SK-N-MC (cell line): ENCODE measurements at regions not wholly inside any gene's neighbourhood (a gene's known extent, or its start where the extent isn't known, plus 50 kb on each side); places are given as distances from the start of the nearest gene placed in this dataset.

Experiments used
- DNase-seq: peaks from one replicate; pipeline ENCODE4 v3.0.0-alpha.2; 2011; ENCODE audit warnings: low read depth, low spot score
- H3K27ac ChIP-seq: fragments of 200-600 bp; sonication (generic); 2 replicates; pipeline ENCODE4 v1.5.1; 2016; ENCODE audit warnings: mixed run types
- H3K36me3 ChIP-seq: fragments of 200-600 bp; sonication (generic); 2 replicates; pipeline ENCODE4 v1.6.1; 2017; ENCODE audit warnings: antibody characterized with exemption, low read length, mixed read lengths; ENCODE audit not compliant: insufficient read depth
- H3K4me3 ChIP-seq: fragments of 200-600 bp; sonication (generic); 2 replicates; pipeline ENCODE4 v1.5.1; 2016
- H3K9ac ChIP-seq: fragments of 200-600 bp; sonication (generic); 2 replicates; pipeline ENCODE4 v1.8.0; 2017; ENCODE audit warnings: mixed run types, mixed read lengths; ENCODE audit not compliant: insufficient read length
- H3K9me3 ChIP-seq: fragments of 200-600 bp; sonication (generic); 2 replicates; pipeline ENCODE4 v1.6.1; 2017; ENCODE audit warnings: low read depth, mild to moderate bottlenecking, antibody characterized with exemption, low read length, moderate library complexity, mixed read lengths
- EZH2 ChIP-seq: fragments of 200-600 bp; sonication (generic); IDR thresholded peaks from one replicate; pipeline ENCODE4 v1.6.1; 2017; ENCODE audit warnings: antibody characterized with exemption
- FOXP2 ChIP-seq: optimal IDR thresholded peaks from 2 replicates; pipeline ENCODE3; 2011; ENCODE audit warnings: mild to moderate bottlenecking, moderate library complexity; ENCODE audit not compliant: insufficient read depth; ENCODE audit errors: extremely low read length, control extremely low read depth
- POLR2AphosphoS5 ChIP-seq: IDR thresholded peaks from 2 replicates; pipeline ENCODE4 v1.6.1; 2012; ENCODE audit warnings: mild to moderate bottlenecking, low read depth, low read length, borderline replicate concordance

DNA sequence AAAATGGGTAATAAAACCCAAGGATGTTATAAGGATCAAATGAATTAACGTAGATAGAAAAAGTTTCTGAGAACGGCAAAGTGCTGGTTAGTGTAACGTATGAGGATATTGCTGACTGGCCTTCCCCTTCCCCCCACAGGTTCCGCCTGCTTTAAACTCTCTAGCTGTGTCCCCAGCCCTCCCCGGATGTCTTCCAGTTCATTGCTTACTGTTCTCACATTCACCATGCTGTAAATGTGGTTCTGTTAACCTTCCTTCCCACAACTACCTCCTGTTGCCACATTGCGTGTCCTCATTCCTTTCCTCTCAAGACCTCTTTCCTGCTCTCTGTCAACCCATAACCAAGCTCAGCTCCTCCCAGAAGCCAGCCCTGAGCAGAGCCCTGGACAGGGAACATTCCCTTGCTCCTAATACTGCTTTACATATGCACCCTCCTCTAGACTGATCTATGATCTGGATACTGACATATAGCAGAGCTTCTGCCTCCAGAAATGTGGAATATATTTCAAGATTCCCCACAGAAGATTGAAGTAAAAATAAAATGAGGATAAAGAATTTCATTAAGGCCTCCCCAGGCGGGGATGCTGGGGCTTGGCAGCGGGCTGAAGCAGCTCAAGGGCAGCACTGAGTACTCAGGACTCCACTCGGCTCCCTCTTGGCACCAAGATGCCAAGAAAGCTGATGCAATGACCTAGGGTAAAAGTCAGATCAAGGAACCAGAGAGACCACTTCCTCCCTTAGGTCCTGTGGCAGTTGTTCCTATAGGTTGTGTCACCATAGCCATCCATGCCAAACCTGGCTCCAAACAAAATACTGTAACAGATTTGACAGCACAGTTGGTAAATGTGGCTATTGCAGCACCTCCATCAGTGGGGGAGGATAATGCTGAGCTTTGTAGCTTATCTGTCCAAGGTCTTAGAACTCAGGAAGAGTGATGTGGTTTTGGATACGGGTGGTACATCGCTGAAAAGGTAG lies 136.4 kb upstream of the PIK3C3 start:
- H3K9me3 ChIP-seq, result no peaks in the 10 kb centered on the region
- H3K9ac ChIP-seq, result no peak overlapping the region
- no peak for DNase-seq
- no peak for TF ChIP-seq POLR2AphosphoS5
- TF ChIP-seq EZH2, result no peak
- TF ChIP-seq FOXP2, result no peak
- no peak overlapping the region for H3K4me3 ChIP-seq
- H3K36me3 ChIP-seq, result no peaks in the 10 kb centered on the region
- no peak overlapping the region for H3K27ac ChIP-seq

DNA sequence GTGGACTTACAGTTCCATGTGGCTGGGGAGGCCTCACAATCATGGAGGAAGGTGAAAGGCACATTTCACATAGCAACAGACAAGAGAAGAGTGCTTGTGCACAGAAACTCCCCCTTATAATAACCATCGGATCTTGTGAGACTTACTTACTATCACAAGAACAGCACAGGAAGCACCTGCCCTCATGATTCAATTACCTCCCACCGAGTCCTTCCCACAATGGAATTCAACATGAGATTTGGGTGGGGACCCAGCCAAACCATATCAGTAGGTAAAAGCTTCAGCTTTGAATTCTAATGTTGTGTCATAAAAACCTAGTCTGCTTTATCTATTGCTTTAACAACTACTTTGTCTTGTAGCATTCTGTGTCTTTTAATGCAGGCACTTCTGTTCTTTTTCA lies 140.4 kb upstream of the PIK3C3 start:
- TF ChIP-seq EZH2 (no peak), FOXP2 (no peak), POLR2AphosphoS5 (no peak)
- H3K9ac ChIP-seq, result no peak overlapping the region

DNA sequence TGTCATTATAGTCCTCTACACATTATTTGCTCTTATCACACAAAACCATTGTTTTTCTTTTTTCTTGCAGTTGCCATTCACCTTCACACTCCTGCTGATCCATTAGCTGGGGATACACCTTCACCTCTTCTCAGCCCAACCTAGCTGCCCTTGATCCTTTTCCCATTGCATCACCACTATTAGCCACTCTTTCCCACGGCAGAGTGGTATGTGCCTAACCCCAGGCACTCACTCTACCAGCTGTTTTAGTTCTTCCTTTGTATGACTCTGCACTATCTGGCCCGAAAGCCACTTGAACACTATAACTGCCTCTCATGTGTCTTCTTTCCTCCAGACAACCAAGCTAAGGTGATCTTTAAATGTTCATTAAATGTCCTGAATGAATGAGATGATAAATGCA lies 145.4 kb upstream of the PIK3C3 start:
- no peak for DNase-seq
- no peaks in the 10 kb centered on the region for H3K9me3 ChIP-seq
- TF ChIP-seq FOXP2 (no peak), EZH2 (no peak), POLR2AphosphoS5 (no peak)
- no peaks in the 10 kb centered on the region for H3K36me3 ChIP-seq
- no peak overlapping the region for H3K4me3 ChIP-seq
- no peak overlapping the region for H3K27ac ChIP-seq
- H3K9ac ChIP-seq, result no peak overlapping the region

More for the DNA sequence above, 140.4 kb upstream of the PIK3C3 start:
- H3K27ac ChIP-seq, result no peak overlapping the region
- H3K36me3 ChIP-seq, result no peaks in the 10 kb centered on the region
- H3K9me3 ChIP-seq, result no peaks in the 10 kb centered on the region
- H3K4me3 ChIP-seq, result no peak overlapping the region
- DNase-seq, result no peak

DNA sequence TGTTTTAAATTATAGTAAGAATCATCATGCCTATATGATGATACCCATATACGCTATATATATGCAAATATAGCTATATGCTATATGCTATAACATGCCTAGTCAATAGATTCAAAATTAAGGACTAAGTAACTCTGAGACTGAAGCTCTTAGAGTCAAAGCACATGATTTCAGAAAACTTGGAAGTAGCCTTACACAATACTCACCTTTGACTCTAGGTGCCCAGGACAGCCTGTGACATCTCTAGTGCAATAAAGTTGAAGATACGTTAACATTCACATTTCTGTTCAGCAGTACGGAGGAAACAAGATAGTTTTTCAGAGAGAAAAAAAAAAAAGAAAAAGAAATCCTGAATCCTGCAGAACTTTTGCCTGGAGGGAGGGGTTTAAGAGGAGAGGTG lies 149.7 kb upstream of the PIK3C3 start:
- H3K9ac ChIP-seq, result no peak overlapping the region
- TF ChIP-seq POLR2AphosphoS5 (no peak), FOXP2 (no peak), EZH2 (no peak)
- DNase-seq, result no peak
- no peaks in the 10 kb centered on the region for H3K36me3 ChIP-seq
- no peak overlapping the region for H3K4me3 ChIP-seq
- no peaks in the 10 kb centered on the region for H3K9me3 ChIP-seq
- H3K27ac ChIP-seq, result no peak overlapping the region

- no peak overlapping the region for H3K4me3 ChIP-seq
- no peak for DNase-seq
- H3K36me3 ChIP-seq, result no peaks in the 10 kb centered on the region
- H3K9ac ChIP-seq, result no peak overlapping the region
- no peak overlapping the region for H3K27ac ChIP-seq
- no peaks in the 10 kb centered on the region for H3K9me3 ChIP-seq
- TF ChIP-seq FOXP2, result no peak
- TF ChIP-seq EZH2, result no peak
- TF ChIP-seq POLR2AphosphoS5, result no peak
These were observed 156.2 kb upstream of the PIK3C3 start for GRCh38 chr18:41798879-41799278.

- no peak overlapping the region for H3K4me3 ChIP-seq
- H3K27ac ChIP-seq, result no peak overlapping the region
- H3K36me3 ChIP-seq, result no peaks in the 10 kb centered on the region
- H3K9ac ChIP-seq, result no peak overlapping the region
- H3K9me3 ChIP-seq, result no peaks in the 10 kb centered on the region
- DNase-seq, result no peak
- TF ChIP-seq FOXP2, result no peak
- no peak for TF ChIP-seq POLR2AphosphoS5
- no peak for TF ChIP-seq EZH2
These were observed 164.3 kb upstream of the PIK3C3 start for GRCh38 chr18:41790687-41791086.

DNA sequence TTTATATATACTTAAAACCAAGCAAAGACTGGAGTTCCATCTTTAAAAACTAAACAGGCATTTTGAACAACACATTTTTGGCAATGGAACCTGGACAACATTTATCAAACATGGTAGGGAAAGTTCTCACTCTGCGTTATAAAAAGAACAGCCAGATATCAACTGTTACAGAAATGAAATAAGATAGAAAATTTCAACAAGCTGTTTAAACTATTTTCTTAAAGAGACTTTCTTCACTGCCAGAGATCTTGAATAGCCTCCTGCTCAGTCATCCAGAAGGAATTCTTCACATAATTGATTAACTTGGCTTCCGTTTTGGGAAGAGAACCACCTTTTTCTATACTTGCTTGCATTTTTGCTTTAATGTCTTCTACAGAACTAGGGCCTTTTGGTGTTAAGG lies 166.0 kb upstream of the PIK3C3 start:
- Histone ChIP-seq H3K4me3 (no peak overlapping the region), H3K27ac (no peak overlapping the region), H3K9me3 (no peaks in the 10 kb centered on the region), H3K36me3 (no peaks in the 10 kb centered on the region), H3K9ac (no peak overlapping the region)
- TF ChIP-seq POLR2AphosphoS5 (no peak), FOXP2 (no peak), EZH2 (no peak)
- DNase-seq, result no peak

DNA sequence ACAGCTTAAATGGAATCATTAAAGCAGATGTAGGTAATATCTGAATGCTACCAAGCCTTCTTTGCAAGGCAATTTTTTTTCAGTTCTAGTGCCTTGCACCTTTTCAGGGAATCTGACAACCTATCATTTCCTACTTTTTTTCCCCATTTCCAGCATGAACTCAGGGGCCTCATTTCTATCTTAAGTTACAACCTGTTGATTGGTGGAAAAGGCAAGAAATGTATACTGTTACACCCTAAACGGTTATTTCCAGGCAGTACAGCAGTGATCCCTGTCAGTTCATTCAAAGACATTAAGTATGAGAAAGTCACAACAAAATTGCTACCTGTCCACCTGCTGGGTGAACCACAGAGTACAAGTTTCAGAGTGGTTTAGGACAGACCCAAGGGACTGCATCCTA lies 171.2 kb upstream of the PIK3C3 start:
- no peak for DNase-seq
- TF ChIP-seq FOXP2 (no peak), POLR2AphosphoS5 (no peak), EZH2 (no peak)
- no peak overlapping the region for H3K9ac ChIP-seq
- H3K4me3 ChIP-seq, result no peak overlapping the region
- H3K27ac ChIP-seq, result no peak overlapping the region
- no peaks in the 10 kb centered on the region for H3K9me3 ChIP-seq
- no peaks in the 10 kb centered on the region for H3K36me3 ChIP-seq
